HG03558 (cell line): ENCODE measurements at regions not wholly inside any gene's neighbourhood (a gene's known extent, or its start where the extent isn't known, plus 50 kb on each side); places are given as distances from the start of the nearest gene placed in this dataset.
"Not testable (repeated sequence)": the region's sequence is repeated elsewhere in the genome, so short reads cannot be mapped to it uniquely, and the experiment has no call there.

Experiments
- ATAC-seq: cut with Tn5 transposase; IDR thresholded peaks from one replicate; pipeline ENCODE4 v1.9.1; 2021; ENCODE audit warnings: moderate number of reproducible peaks; ENCODE audit not compliant: unreplicated experiment; ENCODE audit errors: extremely low read depth

- no peak for ATAC-seq
These were observed 593.3 kb upstream of the ARRDC3 start for GRCh38 chr5:91976451-91976850.

GRCh38 chr5:91963166-91963565, 580.0 kb upstream of the ARRDC3 start:
- no peak for ATAC-seq

- no peak for ATAC-seq
These were observed 574.5 kb upstream of the ARRDC3 start for GRCh38 chr5:91957666-91958065.

GRCh38 chr5:91956738-91957137, 573.6 kb upstream of the ARRDC3 start:
- ATAC-seq, result no peak

- ATAC-seq, result no peak
These were observed 572.5 kb upstream of the ARRDC3 start for GRCh38 chr5:91955610-91956009.

GRCh38 chr5:91954136-91954535, 571.0 kb upstream of the ARRDC3 start:
- no peak for ATAC-seq

- no peak for ATAC-seq
These were observed 567.2 kb upstream of the ARRDC3 start for GRCh38 chr5:91950328-91950727.

- ATAC-seq, result no peak
These were observed 563.8 kb upstream of the ARRDC3 start for GRCh38 chr5:91946870-91947269.

- no peak for ATAC-seq
These were observed 558.5 kb upstream of the ARRDC3 start for GRCh38 chr5:91941588-91941987.

- ATAC-seq, result no peak
These were observed 555.3 kb upstream of the ARRDC3 start for GRCh38 chr5:91938441-91938840.

- ATAC-seq, result no peak
These were observed 554.0 kb upstream of the ARRDC3 start for GRCh38 chr5:91937121-91937520.

GRCh38 chr5:91929522-91929817, 546.4 kb upstream of the ARRDC3 start:
- ATAC-seq, result no peak

- no peak for ATAC-seq
These were observed 545.8 kb upstream of the ARRDC3 start for GRCh38 chr5:91928754-91929521.

- ATAC-seq, result no peak
These were observed 544.3 kb upstream of the ARRDC3 start for GRCh38 chr5:91927439-91927838.

- ATAC-seq, result no peak
These were observed 542.1 kb upstream of the ARRDC3 start for GRCh38 chr5:91925249-91925648.

- not testable (repeated sequence) for ATAC-seq
These were observed 534.1 kb upstream of the ARRDC3 start for GRCh38 chr5:91917037-91917814.

- ATAC-seq, result no peak
These were observed 527.5 kb upstream of the ARRDC3 start for GRCh38 chr5:91910655-91911054.

GRCh38 chr5:91910247-91910646, 527.1 kb upstream of the ARRDC3 start:
- no peak for ATAC-seq

GRCh38 chr5:91906494-91906893, 523.4 kb upstream of the ARRDC3 start:
- ATAC-seq, result no peak

GRCh38 chr5:91906027-91906426, 522.9 kb upstream of the ARRDC3 start:
- ATAC-seq, result no peak

GRCh38 chr5:91898898-91899297, 515.8 kb upstream of the ARRDC3 start:
- no peak for ATAC-seq

- ATAC-seq, result no peak
These were observed 514.9 kb upstream of the ARRDC3 start for GRCh38 chr5:91898019-91898418.
